NCI-H1048 (cell line): ENCODE measurements at regions not wholly inside any gene's neighbourhood (a gene's known extent, or its start where the extent isn't known, plus 50 kb on each side); places are given as distances from the start of the nearest gene placed in this dataset.
"Not testable (repeated sequence)": the region's sequence is repeated elsewhere in the genome, so short reads cannot be mapped to it uniquely, and the experiment has no call there.

ENCODE experiments used
- DNase-seq: peaks from one replicate; lab custom pipeline; 2025; lab: John Stamatoyannopoulos, UW

GRCh38 chr7:89618274-89618673, 536.0 kb upstream of the STEAP1 start:
- no peak for DNase-seq

- DNase-seq: no peak
Observed at GRCh38 chr7:89621925-89622641, 532.2 kb upstream of the STEAP1 start.

DNA sequence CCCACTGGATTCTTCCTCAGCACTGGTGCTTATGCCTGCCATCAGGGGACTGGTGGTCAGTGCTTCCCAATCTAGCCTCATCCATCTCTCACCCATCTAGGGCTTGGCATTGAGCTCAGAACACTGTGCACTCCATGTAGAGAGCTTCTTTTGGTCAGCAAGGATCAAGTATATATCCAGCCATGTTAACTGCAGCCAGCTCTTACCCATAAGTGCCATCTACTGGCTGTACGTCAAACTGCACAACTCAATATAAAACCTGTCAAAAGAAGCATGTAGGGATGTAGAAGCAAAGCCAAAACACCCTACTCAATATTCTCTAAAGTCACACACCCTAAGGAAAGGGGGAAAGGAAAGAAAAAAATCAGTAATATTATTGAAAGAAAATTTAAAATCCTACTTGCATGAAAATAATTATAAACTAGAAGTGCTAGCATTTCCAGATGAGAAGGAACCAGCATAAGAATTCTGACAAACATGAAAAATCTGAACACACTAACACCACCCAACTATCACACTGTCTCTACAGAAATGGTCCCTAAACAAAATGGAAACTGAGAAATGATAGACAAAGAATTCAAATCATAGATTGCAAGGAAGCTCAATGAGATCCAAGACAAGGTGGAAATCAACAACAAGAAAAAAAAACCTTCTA, 531.1 kb upstream of the STEAP1 start:
- peak; percentile 21 for DNase-seq

DNA sequence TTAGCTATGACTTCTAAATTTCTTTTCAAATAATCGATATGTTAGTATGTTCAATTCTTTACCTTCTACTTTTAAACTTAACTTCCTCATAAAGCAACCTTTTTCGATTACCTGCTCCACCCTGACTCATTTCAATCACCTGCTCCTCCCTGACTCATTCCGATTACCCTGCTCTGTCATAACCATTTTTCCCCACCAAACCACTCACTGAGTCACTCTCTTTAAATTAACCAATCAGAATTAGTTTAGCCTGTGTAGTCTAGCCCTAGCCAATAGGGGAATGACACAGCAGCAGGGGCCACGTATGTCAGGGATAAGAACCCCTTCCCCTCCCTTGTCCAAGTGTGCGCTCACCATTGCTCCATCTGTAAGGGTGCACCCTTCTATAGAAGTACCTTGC, 530.1 kb upstream of the STEAP1 start:
- not testable (repeated sequence) for DNase-seq

GRCh38 chr7:89648509-89648908, 505.8 kb upstream of the STEAP1 start:
- DNase-seq: no peak

DNA sequence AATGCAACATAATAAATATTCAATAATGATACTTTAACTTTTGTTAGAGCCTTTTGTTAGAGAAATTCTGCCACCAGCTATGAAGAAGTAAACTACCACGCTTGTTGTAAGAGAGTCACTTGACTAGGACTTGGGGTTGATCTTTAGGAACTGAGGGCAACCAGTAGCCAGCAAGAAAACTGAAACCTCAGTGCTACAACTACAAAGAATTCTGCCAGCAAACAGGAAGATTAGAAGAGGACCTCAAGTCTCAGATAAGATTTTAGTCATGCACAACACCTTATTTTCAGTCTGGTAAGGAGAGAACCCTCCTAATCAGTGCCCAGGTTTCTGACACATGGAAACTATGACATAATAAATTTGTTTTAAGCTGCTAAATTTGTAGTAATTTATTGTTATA, 498.3 kb upstream of the STEAP1 start:
- no peak for DNase-seq

- DNase-seq: no peak
Observed at GRCh38 chr7:89661876-89662275, 492.4 kb upstream of the STEAP1 start.

DNA sequence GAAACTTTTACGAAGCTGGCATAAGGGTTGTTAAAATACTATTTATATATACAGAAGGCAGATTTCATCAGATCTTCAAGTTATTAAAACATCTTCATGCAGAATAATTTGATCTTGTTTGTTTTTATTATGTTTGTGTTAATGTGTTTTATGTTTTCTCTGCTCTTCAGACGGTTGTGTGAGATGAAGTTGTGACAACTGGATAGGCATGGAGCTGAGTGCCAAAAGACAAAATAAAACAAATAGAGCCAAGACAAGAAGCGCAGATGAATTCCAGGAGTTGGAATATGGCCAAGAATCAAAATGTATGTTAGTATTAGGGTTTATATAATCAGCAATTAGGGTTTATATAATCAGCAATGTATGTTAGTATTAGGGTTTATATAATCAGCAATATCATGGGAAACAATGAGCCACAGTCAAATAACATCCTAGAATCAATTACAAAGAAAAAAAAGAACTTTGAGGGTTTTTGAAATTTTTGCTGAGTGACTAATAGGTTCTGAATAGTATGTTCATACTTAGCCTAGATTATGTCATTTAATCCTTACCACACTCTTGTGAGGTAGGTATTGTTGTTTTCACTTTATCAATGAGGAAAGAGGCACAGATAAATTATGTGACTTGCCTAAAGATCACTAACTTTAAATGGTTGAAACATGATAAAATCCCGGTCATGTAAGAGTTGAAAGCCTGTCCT, 488.0 kb upstream of the STEAP1 start:
- no peak for DNase-seq

- DNase-seq: no peak
Observed at GRCh38 chr7:89680161-89680560, 474.1 kb upstream of the STEAP1 start.

- no peak for DNase-seq
Observed at GRCh38 chr7:89681448-89681847, 472.8 kb upstream of the STEAP1 start.

GRCh38 chr7:89685287-89685686, 469.0 kb upstream of the STEAP1 start:
- DNase-seq: no peak

DNA sequence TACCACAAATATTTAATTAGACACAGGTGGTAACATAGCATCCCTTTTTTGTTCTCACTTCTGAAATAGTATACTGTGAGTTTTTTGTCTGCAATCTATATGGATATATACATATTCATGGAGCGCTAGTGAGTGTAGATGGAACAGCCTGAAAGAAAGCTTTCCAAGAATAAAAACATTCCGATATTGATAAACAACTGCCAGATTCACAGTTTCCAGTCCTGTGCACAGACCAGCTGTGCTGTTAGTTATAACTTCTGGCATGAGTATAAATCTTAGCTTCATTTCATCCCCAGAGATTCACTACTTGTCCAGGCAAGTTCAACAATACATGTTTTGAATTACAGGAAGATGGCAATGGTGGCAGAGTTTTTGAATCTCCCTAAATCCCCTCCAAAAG, 467.1 kb upstream of the STEAP1 start:
- DNase-seq: no peak

- DNase-seq: no peak
Observed at GRCh38 chr7:89695241-89695640, 459.0 kb upstream of the STEAP1 start.

DNA sequence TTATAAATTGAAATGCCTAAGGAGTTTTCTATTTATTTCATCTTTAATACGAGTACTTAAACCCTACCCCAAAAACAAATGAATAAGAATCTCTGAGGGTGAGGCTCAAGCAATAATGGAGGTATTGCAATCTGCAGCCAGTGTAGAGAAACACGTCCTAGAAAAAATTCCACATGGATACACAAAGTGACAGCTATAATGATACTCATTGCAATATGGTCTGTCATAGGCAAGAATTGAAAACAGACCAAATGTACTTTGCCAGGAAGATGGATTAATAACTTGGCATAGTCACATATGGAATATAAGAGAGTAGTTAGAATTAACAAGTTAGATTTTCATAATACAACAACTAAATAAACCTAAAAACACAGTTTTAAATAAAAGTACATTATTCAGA, 440.1 kb upstream of the STEAP1 start:
- DNase-seq: no peak

DNA sequence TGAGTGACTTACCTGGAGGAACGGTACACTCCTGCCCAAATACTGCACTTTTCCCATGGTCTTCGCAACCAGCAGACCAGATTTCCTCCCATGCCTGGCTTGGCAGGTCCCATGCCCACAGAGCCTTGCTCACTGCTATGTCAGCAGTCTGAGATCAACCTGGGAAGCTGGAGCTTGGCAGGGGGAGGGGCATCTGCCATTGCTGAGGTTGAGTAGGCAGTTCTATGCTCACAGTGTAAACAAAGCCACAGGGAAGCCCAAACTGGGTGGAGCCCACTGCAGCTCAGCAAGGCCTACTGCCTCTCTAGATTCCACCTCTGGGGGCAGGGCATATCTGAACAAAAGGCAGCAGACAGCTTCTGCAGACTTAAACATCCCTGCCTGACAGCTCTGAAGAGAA, 435.3 kb upstream of the STEAP1 start:
- DNase-seq: not testable (repeated sequence)

DNA sequence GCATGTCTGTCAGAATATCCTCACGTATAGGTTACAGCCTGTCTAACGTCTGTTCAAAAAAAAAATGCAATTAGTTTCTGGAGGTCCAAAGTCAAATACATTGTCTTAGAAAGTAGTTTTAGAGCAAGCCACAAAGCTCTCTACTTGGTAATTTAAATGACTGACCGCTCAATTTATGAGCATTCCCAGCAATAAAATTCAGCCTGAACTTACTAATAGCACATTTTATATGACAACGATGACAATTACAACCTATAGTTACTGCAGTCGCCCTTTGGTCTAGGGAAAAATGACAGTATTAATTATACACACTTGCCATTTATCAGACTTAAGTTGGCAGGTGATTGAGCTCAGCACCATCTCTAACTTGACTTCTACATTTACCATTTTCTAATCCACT, 425.8 kb upstream of the STEAP1 start:
- no peak for DNase-seq

DNA sequence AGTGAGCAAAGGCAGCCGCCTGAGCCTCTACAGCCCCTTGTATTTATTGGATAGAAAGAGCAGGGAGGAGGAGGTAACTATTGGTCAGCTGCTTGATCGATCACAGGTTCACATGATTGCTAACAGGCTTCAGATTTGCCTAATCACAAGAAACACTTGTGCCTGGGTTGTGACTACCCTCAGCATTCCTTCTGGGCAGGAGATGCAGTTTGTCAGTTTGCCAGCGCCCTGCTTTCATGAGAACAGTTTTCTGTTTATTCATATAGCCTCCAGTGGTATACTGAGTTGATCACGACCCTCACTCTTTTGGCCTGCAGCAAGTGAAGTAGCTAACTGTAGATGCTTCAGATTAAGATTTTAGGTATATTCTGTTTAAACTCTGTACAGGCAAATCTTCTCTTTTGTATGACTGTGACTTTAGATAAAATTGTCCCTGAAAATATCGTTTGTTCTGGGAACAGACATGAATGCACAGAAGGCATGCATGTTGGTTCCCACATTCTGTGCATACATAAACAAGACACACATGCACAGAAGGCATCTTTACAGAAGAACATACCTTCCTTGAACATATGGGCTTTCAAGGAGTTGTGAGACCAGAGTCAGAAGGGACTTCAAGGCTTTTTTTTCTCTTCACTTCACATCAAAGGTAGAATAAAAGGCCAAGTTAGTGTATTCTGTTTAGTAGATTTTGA, 422.4 kb upstream of the STEAP1 start:
- no peak for DNase-seq

GRCh38 chr7:89738549-89738948, 415.7 kb upstream of the STEAP1 start:
- no peak for DNase-seq

- no peak for DNase-seq
Observed at GRCh38 chr7:89757910-89758309, 396.4 kb upstream of the STEAP1 start.

DNA sequence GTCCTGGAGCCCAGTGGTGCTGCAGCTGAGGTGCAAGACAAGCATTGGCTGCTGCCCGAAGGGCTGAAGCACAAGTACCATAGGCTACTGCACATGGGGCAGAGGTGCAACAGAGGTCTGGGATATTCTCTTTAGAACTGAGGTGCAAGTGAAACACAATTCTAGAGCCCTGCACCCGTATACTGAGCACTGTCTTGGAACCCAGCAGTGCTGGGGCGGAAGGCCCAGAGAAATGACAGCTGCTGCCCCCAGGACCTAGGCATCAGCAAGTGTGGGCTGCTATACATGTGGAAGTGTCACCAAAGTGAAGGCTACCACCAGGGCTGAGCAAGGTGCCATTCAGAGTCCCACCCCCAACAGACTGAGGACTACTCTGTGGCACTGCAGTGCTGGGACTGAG, 393.6 kb upstream of the STEAP1 start:
- DNase-seq: no peak

DNA sequence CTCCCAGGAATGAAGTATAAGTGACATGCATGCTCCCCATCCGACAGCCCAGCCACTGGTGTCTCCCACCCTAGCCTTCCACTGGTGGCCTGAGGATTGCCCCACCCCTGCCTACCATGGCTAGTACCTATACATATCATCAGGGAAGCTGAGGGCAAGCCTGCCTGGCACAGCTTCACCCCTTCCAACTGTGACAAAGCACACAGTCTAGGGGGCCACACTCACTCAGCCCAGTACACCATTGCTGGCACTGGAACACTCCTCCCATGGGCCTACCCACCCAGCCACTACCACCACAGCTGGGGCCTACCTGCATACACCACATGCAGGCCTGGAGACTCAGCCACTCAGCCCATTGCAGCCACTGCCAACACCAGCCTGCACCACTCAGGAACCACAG, 393.1 kb upstream of the STEAP1 start:
- DNase-seq: no peak

DNA sequence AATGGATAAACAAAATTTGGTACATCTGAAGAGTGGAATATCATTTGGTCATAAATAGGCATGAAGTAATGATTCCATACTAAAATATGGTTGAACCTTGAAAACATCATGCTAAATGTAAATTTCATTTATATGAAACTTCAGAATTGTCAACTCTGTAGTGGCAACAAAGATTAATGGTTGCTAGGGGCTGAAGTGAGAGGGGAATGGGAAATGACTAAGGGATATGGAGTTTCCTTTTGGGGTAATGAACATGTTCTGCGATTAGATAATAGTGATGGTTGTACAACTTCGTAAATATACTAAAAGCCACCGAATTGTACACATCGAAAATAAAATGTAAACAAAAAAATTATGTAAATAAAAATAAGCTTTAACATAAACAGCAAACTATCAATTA, 384.1 kb upstream of the STEAP1 start:
- no peak for DNase-seq
